ENCODE measurements at regions not wholly inside any gene's neighbourhood (a gene's known extent, or its start where the extent isn't known, plus 50 kb on each side); places are given as distances from the start of the nearest gene placed in this dataset.
A peak's percentile ranks its signal among the peaks of the same experiment; 100 is the strongest.

GRCh38 chr11:10926801-10927211 lies 69.0 kb upstream of the ZBED5 start:
- Histone ChIP-seq H3K9me3 (no peaks in the 10 kb centered on the region), H3K4me3 (no peak overlapping the region), H3K36me3 (no peaks in the 10 kb centered on the region), H3K4me1 (peaks cover 4 to 31% (median 21%) of the 10 kb centered on the region in 4 donors), H3K27me3 (peaks cover 0 to 12% (median 9%) of the 10 kb centered on the region in 3 donors), H3K27ac (peak overlapping the region in 3 of 5 donors; percentile 33 to 62 (median 37))
- intact Hi-C loops (cut with DNase I; ENCODE audit: low total_unique reads): no loop called here
- no peak for DNase-seq
- no peak for TF ChIP-seq POLR2A (IDR thresholded peaks at IDR 0.05)
- no peak for TF ChIP-seq CTCF (IDR thresholded peaks at IDR 0.05)
- TF ChIP-seq POLR2AphosphoS5 (IDR thresholded peaks at IDR 0.05): no peak
- no peak for TF ChIP-seq EP300 (IDR thresholded peaks at IDR 0.05)

- no peaks in the 10 kb centered on the region for H3K9me3 ChIP-seq
- peak overlapping the region in 1 of 5 donors; percentile 1 for H3K27ac ChIP-seq
- DNase-seq: no peak
- no peaks in the 10 kb centered on the region for H3K27me3 ChIP-seq
- WGBS, 5 donors: 87 to 96% (median 93%) methylated on average over 5 to 6 of the region's 6 CpGs
- TF ChIP-seq CTCF (IDR thresholded peaks at IDR 0.05) (no peak), EP300 (IDR thresholded peaks at IDR 0.05) (no peak), POLR2A (IDR thresholded peaks at IDR 0.05) (no peak), POLR2AphosphoS5 (IDR thresholded peaks at IDR 0.05) (no peak)
- intact Hi-C loops (cut with DNase I; ENCODE audit: low total_unique reads): no loop called here
- H3K36me3 ChIP-seq: no peaks in the 10 kb centered on the region
- no peak overlapping the region for H3K4me3 ChIP-seq
- H3K4me1 ChIP-seq: peaks cover 2 to 29% (median 14%) of the 10 kb centered on the region in 4 donors
Observed at GRCh38 chr11:10925149-10925926, 67.5 kb upstream of the ZBED5 start.

GRCh38 chr11:10923882-10924281 lies 66.0 kb upstream of the ZBED5 start:
- Histone ChIP-seq H3K36me3 (no peaks in the 10 kb centered on the region), H3K4me3 (no peak overlapping the region), H3K27ac (no peak overlapping the region), H3K9me3 (no peaks in the 10 kb centered on the region), H3K27me3 (no peaks in the 10 kb centered on the region), H3K4me1 (peaks cover 0 to 29% (median 15%) of the 10 kb centered on the region in 4 donors)
- TF ChIP-seq EP300 (IDR thresholded peaks at IDR 0.05): no peak
- TF ChIP-seq POLR2AphosphoS5 (IDR thresholded peaks at IDR 0.05): no peak
- no peak for TF ChIP-seq POLR2A (IDR thresholded peaks at IDR 0.05)
- TF ChIP-seq CTCF (IDR thresholded peaks at IDR 0.05): no peak
- intact Hi-C loops (cut with DNase I; ENCODE audit: low total_unique reads): no loop called here
- DNase-seq: no peak

GRCh38 chr11:10922892-10923291 lies 65.0 kb upstream of the ZBED5 start:
- peaks cover 0 to 27% (median 11%) of the 10 kb centered on the region in 4 donors for H3K4me1 ChIP-seq
- DNase-seq: no peak
- H3K36me3 ChIP-seq: no peaks in the 10 kb centered on the region
- H3K27me3 ChIP-seq: no peaks in the 10 kb centered on the region
- peaks cover 0 to 2% (median 0%) of the 10 kb centered on the region in 4 donors for H3K9me3 ChIP-seq
- H3K27ac ChIP-seq: no peak overlapping the region
- 62 to 83% (median 81%) methylated on average over 1 of the region's 1 CpG for WGBS, 5 donors
- H3K4me3 ChIP-seq: no peak overlapping the region
- intact Hi-C loops (cut with DNase I; ENCODE audit: low total_unique reads): no loop called here
- no peak for TF ChIP-seq POLR2A (IDR thresholded peaks at IDR 0.05)

- intact Hi-C loops (cut with DNase I; ENCODE audit: low total_unique reads): no loop called here
Observed at GRCh38 chr11:10920875-10921274, 63.0 kb upstream of the ZBED5 start.

More at GRCh38 chr11:10920875-10921274, 63.0 kb upstream of the ZBED5 start:
- TF ChIP-seq CTCF (IDR thresholded peaks at IDR 0.05) (no peak), POLR2A (IDR thresholded peaks at IDR 0.05) (no peak), POLR2AphosphoS5 (IDR thresholded peaks at IDR 0.05) (no peak), EP300 (IDR thresholded peaks at IDR 0.05) (no peak)
- H3K9me3 ChIP-seq: peaks cover 0 to 5% (median 0%) of the 10 kb centered on the region in 4 donors
- DNase-seq: no peak
- no peaks in the 10 kb centered on the region for H3K27me3 ChIP-seq
- no peak overlapping the region for H3K4me3 ChIP-seq
- peaks cover 0 to 14% (median 6%) of the 10 kb centered on the region in 4 donors for H3K4me1 ChIP-seq
- no peak overlapping the region for H3K27ac ChIP-seq
- H3K36me3 ChIP-seq: no peaks in the 10 kb centered on the region

Data from stomach (tissue), 8 donors.